ENCODE measurements at regions not wholly inside any gene's neighbourhood (a gene's known extent, or its start where the extent isn't known, plus 50 kb on each side); places are given as distances from the start of the nearest gene placed in this dataset.

- Histone ChIP-seq H3K27ac (no peak overlapping the region), H3K4me3 (no peak overlapping the region), H3K4me1 (no peaks in the 10 kb centered on the region), H3K27me3 (no peaks in the 10 kb centered on the region), H3K9me3 (peaks cover 0 to 8% (median 0%) of the 10 kb centered on the region in 3 donors), H3K36me3 (replicated peaks in 1 of 2; ENCODE audit: insufficient read depth in 1 of 2, low read depth in 2 of 2) (no peaks in the 10 kb centered on the region)
- TF ChIP-seq CTCF (IDR thresholded peaks at IDR 0.05) = no peak
- no peak for TF ChIP-seq POLR2A (IDR thresholded peaks at IDR 0.05)
- no peak for ATAC-seq
- 67 to 74% methylated on average over 1 of the region's 1 CpG for WGBS, 2 donors
- intact Hi-C loops (cut with DNase I) = no loop called here
- DNase-seq = no peak
Measured at GRCh38 chr1:198809247-198809646, 170.4 kb downstream of the PTPRC start.

DNA sequence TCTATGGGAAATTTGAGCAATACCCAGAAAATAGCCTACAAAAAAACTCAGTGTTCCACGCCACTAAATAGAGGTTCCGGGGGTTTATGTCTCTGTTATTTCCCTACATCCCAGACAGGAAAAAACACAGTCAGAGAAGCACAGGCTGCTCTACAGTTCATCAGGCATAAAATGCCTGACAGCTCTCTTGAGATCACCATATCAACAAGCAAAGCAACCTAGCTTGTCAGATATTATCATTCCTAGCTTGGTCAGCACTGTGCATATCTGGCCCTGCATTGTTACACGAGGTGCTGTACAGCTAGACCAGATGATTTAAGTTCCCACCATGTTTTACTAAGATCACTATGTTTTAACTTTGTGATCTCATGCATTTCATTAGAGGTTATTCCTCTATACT lies 172.6 kb downstream of the PTPRC start:
- Histone ChIP-seq H3K4me1 (no peaks in the 10 kb centered on the region), H3K4me3 (no peak overlapping the region), H3K27me3 (no peaks in the 10 kb centered on the region), H3K9me3 (peaks cover 0 to 14% (median 0%) of the 10 kb centered on the region in 3 donors), H3K27ac (no peak overlapping the region), H3K36me3 (replicated peaks in 1 of 2; ENCODE audit: insufficient read depth in 1 of 2, low read depth in 2 of 2) (no peaks in the 10 kb centered on the region)
- no peak for ATAC-seq
- intact Hi-C loops (cut with DNase I) = no loop called here
- DNase-seq = no peak
- 58 to 63% methylated on average over 3 of the region's 3 CpGs for WGBS, 2 donors
- TF ChIP-seq POLR2A (IDR thresholded peaks at IDR 0.05) = no peak
- no peak for TF ChIP-seq CTCF (IDR thresholded peaks at IDR 0.05)

GRCh38 chr1:198823626-198824025 lies 184.8 kb downstream of the PTPRC start:
- ATAC-seq (no peak), DNase-seq (no peak)
- Histone ChIP-seq H3K36me3 (replicated peaks in 1 of 2; ENCODE audit: insufficient read depth in 1 of 2, low read depth in 2 of 2) (no peaks in the 10 kb centered on the region), H3K4me3 (no peak overlapping the region), H3K27me3 (no peaks in the 10 kb centered on the region), H3K27ac (no peak overlapping the region), H3K9me3 (no peaks in the 10 kb centered on the region), H3K4me1 (no peaks in the 10 kb centered on the region)
- 45 to 57% methylated on average over 1 of the region's 1 CpG for WGBS, 2 donors
- TF ChIP-seq CTCF (IDR thresholded peaks at IDR 0.05) (no peak), POLR2A (IDR thresholded peaks at IDR 0.05) (no peak)
- intact Hi-C loops (cut with DNase I) = no loop called here

- TF ChIP-seq CTCF (IDR thresholded peaks at IDR 0.05) (no peak), POLR2A (IDR thresholded peaks at IDR 0.05) (no peak)
- H3K27me3 ChIP-seq = no peaks in the 10 kb centered on the region
- DNase-seq = no peak
- ATAC-seq = no peak
- H3K4me3 ChIP-seq = no peak overlapping the region
- no peak overlapping the region for H3K27ac ChIP-seq
- 26 to 40% methylated on average over 1 of the region's 1 CpG for WGBS, 2 donors
- H3K36me3 ChIP-seq (replicated peaks in 1 of 2; ENCODE audit: insufficient read depth in 1 of 2, low read depth in 2 of 2) = no peaks in the 10 kb centered on the region
- H3K4me1 ChIP-seq = no peaks in the 10 kb centered on the region
- no peaks in the 10 kb centered on the region for H3K9me3 ChIP-seq
- intact Hi-C loops (cut with DNase I) = no loop called here
Measured at GRCh38 chr1:198825254-198825653, 186.4 kb downstream of the PTPRC start.

DNA sequence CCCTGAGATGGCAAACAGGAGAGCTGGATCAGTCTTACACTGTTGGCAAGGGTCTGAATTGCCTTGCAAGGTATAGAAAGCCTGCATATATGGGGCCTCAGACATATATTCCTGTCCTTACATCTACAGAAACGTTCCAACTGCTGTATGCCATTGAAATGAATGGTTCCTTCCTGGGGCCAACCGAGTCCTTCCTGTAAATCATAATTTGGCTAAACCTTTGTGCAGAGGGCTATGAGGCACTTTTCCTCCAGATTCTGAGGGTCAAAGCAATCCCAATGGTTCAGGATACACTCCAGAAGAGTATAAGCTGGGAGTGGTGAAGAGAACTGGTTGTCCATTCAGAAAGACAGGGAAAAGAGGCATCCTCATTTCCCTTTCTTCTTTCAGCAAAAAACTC lies 190.5 kb downstream of the PTPRC start:
- no peak for ATAC-seq
- Histone ChIP-seq H3K4me3 (no peak overlapping the region), H3K4me1 (no peaks in the 10 kb centered on the region), H3K36me3 (replicated peaks in 1 of 2; ENCODE audit: insufficient read depth in 1 of 2, low read depth in 2 of 2) (no peaks in the 10 kb centered on the region), H3K27ac (no peak overlapping the region), H3K9me3 (no peaks in the 10 kb centered on the region), H3K27me3 (no peaks in the 10 kb centered on the region)
- intact Hi-C loops (cut with DNase I) = no loop called here
- TF ChIP-seq POLR2A (IDR thresholded peaks at IDR 0.05) = no peak
- TF ChIP-seq CTCF (IDR thresholded peaks at IDR 0.05) = no peak
- no peak for DNase-seq
- WGBS, 2 donors = 39 to 75% methylated on average over 2 of the region's 2 CpGs
